Bronchial epithelial cell (primary cell): ENCODE measurements at regions not wholly inside any gene's neighbourhood (a gene's known extent, or its start where the extent isn't known, plus 50 kb on each side); places are given as distances from the start of the nearest gene placed in this dataset.

Experiments used
- DNase-seq: peaks from one replicate; pipeline ENCODE4 v3.0.0-alpha.2; 2010; ENCODE audit warnings: low read depth
- FAIRE-seq: peaks from 2 replicates; lab custom pipeline; 2011; peaks lifted over from hg19 to GRCh38; lab: Jason Lieb, UNC
- H3K27me3 ChIP-seq: 2 replicates; pipeline ENCODE4 v1.5.1; 2011; ENCODE audit warnings: low read length; ENCODE audit not compliant: control insufficient read depth, insufficient read depth
- H3K36me3 ChIP-seq: 2 replicates; pipeline ENCODE4 v1.5.1; 2011; ENCODE audit warnings: low read length; ENCODE audit not compliant: control insufficient read depth, insufficient read depth
- H3K4me3 ChIP-seq: 2 replicates; pipeline ENCODE4 v1.5.1; 2011; ENCODE audit warnings: mild to moderate bottlenecking, low read depth, low read length, control low read depth
- TF ChIP-seq, protein P1 (sequence below): IDR thresholded peaks from 2 replicates; pipeline ENCODE4 v1.5.1; 2011; ENCODE audit warnings: mild to moderate bottlenecking, moderate library complexity, low read length, control low read depth, inconsistent platforms; ENCODE audit not compliant: insufficient read depth, severe bottlenecking

DNA sequence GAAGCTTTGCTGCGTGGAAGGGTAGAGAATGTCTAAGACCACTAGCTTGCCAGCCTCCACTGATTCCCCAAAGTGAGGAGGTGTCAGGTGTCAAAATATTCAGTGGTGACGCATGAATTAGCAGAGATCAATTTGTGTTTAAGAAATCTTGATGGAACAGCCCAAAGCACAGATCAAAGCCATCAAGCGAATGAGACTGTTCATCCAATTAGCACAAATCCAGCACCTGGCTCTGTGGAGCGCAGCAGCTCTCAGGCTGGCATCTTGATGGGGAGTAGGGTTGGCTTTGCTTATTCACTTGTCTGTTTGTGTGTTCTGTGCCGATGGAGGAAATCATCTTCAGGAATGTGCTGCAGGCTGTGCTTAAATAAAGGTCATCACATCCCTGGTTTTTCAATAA, 456.8 kb upstream of the CCL2 start:
- Histone ChIP-seq H3K36me3 (no peaks in the 10 kb centered on the region), H3K4me3 (no peak overlapping the region), H3K27me3 (no peaks in the 10 kb centered on the region)
- DNase-seq (no peak), FAIRE-seq (no peak)
- TF ChIP-seq, protein P1, sequence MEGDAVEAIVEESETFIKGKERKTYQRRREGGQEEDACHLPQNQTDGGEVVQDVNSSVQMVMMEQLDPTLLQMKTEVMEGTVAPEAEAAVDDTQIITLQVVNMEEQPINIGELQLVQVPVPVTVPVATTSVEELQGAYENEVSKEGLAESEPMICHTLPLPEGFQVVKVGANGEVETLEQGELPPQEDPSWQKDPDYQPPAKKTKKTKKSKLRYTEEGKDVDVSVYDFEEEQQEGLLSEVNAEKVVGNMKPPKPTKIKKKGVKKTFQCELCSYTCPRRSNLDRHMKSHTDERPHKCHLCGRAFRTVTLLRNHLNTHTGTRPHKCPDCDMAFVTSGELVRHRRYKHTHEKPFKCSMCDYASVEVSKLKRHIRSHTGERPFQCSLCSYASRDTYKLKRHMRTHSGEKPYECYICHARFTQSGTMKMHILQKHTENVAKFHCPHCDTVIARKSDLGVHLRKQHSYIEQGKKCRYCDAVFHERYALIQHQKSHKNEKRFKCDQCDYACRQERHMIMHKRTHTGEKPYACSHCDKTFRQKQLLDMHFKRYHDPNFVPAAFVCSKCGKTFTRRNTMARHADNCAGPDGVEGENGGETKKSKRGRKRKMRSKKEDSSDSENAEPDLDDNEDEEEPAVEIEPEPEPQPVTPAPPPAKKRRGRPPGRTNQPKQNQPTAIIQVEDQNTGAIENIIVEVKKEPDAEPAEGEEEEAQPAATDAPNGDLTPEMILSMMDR, result no peak

DNA sequence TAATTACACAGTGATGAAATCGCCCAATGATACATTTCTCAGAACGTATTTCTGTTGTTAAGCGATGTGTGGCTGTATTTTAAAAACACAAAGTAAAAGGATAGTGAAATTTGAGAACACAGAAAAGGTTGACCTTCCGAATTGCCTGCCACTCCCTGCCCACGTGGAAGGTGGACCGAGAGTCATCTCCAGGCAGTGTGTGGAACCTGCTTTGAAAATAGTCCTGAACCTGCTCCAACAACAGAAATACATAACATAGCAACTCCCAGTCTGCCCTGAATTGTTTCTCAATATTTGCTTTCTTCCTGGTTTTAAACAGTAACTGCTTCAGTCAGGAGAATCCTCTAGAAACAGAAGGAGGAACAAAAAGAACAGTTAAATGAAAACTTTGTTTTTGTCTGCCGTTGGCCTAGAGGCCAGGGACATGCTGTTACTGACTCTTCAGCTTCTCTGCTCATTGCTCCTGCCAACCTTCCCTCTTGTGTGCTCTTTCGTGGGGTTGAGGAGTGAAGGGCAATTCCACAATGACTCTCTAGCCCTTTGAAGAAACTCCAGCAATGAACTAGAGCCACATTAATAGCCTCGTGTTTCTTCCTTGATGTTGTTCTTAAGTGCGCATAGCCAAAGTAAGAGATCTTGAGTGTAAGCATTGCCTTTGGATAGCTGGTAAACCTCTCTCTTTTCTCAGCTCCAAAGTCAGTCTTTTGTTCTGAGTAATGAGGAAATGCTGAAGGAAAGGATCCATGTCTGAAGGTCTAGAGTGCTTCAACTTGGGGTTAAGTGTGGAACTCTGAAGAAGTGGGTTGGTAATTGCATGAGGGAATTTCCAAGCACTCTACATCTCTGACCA, 452.5 kb upstream of the CCL2 start:
- Histone ChIP-seq H3K4me3 (no peak overlapping the region), H3K27me3 (no peaks in the 10 kb centered on the region), H3K36me3 (no peaks in the 10 kb centered on the region)
- FAIRE-seq, result no peak
- DNase-seq, result no peak
- TF ChIP-seq, protein P1, result no peak

DNA sequence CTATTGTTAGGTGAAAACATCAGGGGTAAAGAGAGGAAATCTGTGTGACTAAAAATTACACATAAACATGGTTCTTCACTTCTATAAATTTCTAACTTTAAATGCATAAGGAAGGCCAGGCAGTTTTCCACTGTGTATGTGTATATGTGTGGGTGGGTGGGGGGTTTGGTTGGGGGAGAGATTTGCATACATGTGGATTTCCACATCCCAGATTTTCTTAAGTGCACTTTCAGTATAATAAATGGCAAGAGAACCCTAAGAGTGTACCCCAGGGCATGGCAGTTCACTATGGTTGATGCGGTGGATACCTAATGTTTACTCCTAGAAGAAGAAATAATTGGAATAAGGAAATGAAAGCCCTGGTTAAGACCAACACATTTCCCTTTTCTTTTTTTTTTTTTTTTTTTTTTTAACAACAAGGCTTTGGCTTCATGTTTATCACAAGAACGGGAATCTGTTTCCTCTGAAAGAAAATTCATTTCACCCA, 451.8 kb upstream of the CCL2 start:
- no peak overlapping the region for H3K4me3 ChIP-seq
- TF ChIP-seq, protein P1, result no peak
- DNase-seq, result no peak
- no peaks in the 10 kb centered on the region for H3K27me3 ChIP-seq
- H3K36me3 ChIP-seq, result no peaks in the 10 kb centered on the region
- no peak for FAIRE-seq

DNA sequence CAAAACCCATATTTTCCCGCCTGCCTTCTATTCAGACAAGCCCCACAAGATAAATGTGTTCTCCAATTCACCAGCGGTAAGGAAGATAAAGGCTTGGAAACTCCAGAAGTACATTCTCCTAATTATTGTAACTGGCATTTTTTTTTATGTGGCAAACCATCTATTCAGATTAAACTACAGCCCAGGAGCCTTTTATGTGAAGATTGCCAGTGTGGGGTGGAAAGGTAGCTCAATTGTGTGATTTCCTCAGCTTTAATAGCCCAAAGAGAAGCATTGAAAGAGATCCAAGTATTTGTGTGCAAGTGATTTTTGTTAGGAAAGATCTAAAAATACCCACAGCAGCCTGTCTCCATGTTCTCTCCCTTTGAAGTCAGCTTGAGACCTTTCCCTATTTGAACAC, 451.4 kb upstream of the CCL2 start:
- no peaks in the 10 kb centered on the region for H3K27me3 ChIP-seq
- TF ChIP-seq, protein P1, result no peak
- no peak overlapping the region for H3K4me3 ChIP-seq
- no peak for FAIRE-seq
- DNase-seq, result no peak
- no peaks in the 10 kb centered on the region for H3K36me3 ChIP-seq

DNA sequence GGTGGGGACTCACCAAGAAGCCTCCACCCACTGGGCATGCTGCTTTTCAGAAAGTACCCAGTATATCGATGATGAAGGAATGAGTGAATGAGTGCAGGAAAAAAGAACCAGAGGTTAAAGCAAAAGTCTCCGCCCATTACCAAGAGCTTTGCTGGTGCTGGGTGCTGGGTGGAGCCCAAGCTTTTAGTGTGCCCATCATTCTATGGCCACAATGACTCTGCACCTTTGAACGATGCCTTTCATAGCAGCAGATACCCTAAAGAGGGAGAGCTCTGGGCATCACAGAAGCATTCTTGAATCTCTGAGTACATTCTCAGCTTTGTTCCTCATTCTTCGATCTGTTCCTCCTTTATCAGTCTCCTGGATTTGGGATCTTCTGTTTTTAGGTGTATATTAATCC, 450.7 kb upstream of the CCL2 start:
- DNase-seq (no peak), FAIRE-seq (no peak)
- Histone ChIP-seq H3K36me3 (no peaks in the 10 kb centered on the region), H3K4me3 (no peak overlapping the region), H3K27me3 (no peaks in the 10 kb centered on the region)
- TF ChIP-seq, protein P1, result no peak
